Heart left ventricle (tissue), 16 donors: ENCODE measurements at regions not wholly inside any gene's neighbourhood (a gene's known extent, or its start where the extent isn't known, plus 50 kb on each side); places are given as distances from the start of the nearest gene placed in this dataset.

Experiments used
- ATAC-seq, 4 donors: fragments of 200-7000 bp; cut with Tn5 transposase; one replicate each; pipeline ENCODE4 v1.9.1; 2020 to 2022; ENCODE audit warnings: moderate library complexity in 4 of 4, mild to moderate bottlenecking in 3 of 4, moderate number of reproducible peaks in 1 of 4
- DNase-seq, 5 donors: peaks; one replicate each; pipeline ENCODE4 v3.0.0-alpha.2; 2020
- H3K27ac ChIP-seq, 12 donors: fragments of 200-600 bp; sonication (generic) in 4 of 12; one replicate each; pipeline versions ENCODE4 v1.5.0 to v1.8.0; 2016 to 2022; ENCODE audit warnings: mild to moderate bottlenecking in 2 of 12
- H3K27me3 ChIP-seq, 9 donors: fragments of 200-600 bp; sonication (generic) in 2 of 9; one replicate each; pipeline versions ENCODE4 v1.5.1 to v1.8.0; 2016 to 2022; ENCODE audit warnings: mild to moderate bottlenecking in 3 of 9
- H3K36me3 ChIP-seq, 9 donors: fragments of 200-600 bp; sonication (generic) in 2 of 9; one replicate each; pipeline versions ENCODE4 v1.5.0 to v1.8.0; 2018 to 2022; ENCODE audit warnings: mild to moderate bottlenecking in 2 of 9
- H3K4me1 ChIP-seq, 12 donors: fragments of 200-600 bp; sonication (generic) in 4 of 12; one replicate each; pipeline versions ENCODE4 v1.5.0 to v1.8.0; 2016 to 2022; ENCODE audit warnings: mild to moderate bottlenecking in 3 of 12
- H3K4me3 ChIP-seq, 12 donors: fragments of 200-600 bp; sonication (generic) in 4 of 12; one replicate each; pipeline versions ENCODE4 v1.5.0 to v1.8.0; 2017 to 2022; ENCODE audit warnings: mild to moderate bottlenecking in 9 of 12, moderate library complexity in 4 of 12
- H3K9me3 ChIP-seq, 12 donors: fragments of 200-600 bp; sonication (generic) in 4 of 12; one replicate each; pipeline versions ENCODE4 v1.5.0 to v1.8.0; 2016 to 2022; ENCODE audit warnings: mild to moderate bottlenecking in 1 of 12
- CTCF ChIP-seq, 12 donors: fragments of 200-600 bp; sonication (generic) in 4 of 12; IDR thresholded peaks; one replicate each; pipeline versions ENCODE4 v1.5.0 to v1.8.0; 2018 to 2022; ENCODE audit warnings: antibody characterized with exemption in 12 of 12, mild to moderate bottlenecking in 5 of 12
- POLR2A ChIP-seq, 2 donors: fragments of 450-650 bp; IDR thresholded peaks; one replicate each; pipeline ENCODE4 v1.6.1; 2017; ENCODE audit warnings: antibody characterized with exemption in 2 of 2, mild to moderate bottlenecking in 2 of 2, moderate library complexity in 2 of 2
- WGBS, 4 donors: extraction: QIAGEN DNeasy Blood & Tissue Kit in 2 of 4; methylation state at CpG; one replicate each; pipeline versions ENCODE4 v1.1.5 to v1.1.7; 2013 to 2018; 5-methylcytosine and 5-hydroxymethylcytosine counted together
- intact Hi-C, 10 donors: fragments of 100-400 bp; cut with DNase I; formaldehyde crosslinking; loops; one replicate each; pipeline versions ENCODE4 v1.11.1 to v1.14.2; 2022
- donor health status: ischemic (EF 13 %, LVEDD 7.1; RV severe dilation, severe dysfunction).
- donor health status: healthy with polysubstance abuse.
- donor health status: DM: no; HTN: yes; CAD: no.
- donor health status: DM: no; HTN: no; CAD: no.
- donor health status: ischemic (EF 25% LVEDD 6.9; RV normal size, moderate dysfunction).
- donor health status: ischemic (EF 25% LVEDD 5.7; RV mildly dilated, moderate dysfunction).
- donor health status: healthy.
- donor health status: DM: yes; HTN: yes; CAD: no.
- donor health status: ischemic (EF 35%, LVEDD 5.7; RV mildly dilated, moderate dysfunction).
- donor health status: nonischemic (EF 11% LVEDD 7.7; RV severe dilation, severe dysfunction).
- donor health status: DM: yes; HTN: yes; CAD: no.
- donor health status: PGD.
- donor health status: ischemic (EF 29% LVEDD 5.4; RV normal size, mild dysfunction).
- donor health status: nonischemic (EF 23%, LVEDD 6.1; RV moderate dilation, normal function).

GRCh38 chr3:162802228-162802965, 1305.8 kb downstream of the OTOL1 start:
- TF ChIP-seq POLR2A (IDR thresholded peaks at IDR 0.05), result no peak
- TF ChIP-seq CTCF (IDR thresholded peaks at IDR 0.05), result no peak
- Histone ChIP-seq H3K4me1 (no peaks in the 10 kb centered on the region), H3K4me3 (no peak overlapping the region), H3K9me3 (no peaks in the 10 kb centered on the region), H3K27ac (no peak overlapping the region), H3K36me3 (no peaks in the 10 kb centered on the region), H3K27me3 (no peaks in the 10 kb centered on the region)
- intact Hi-C loops, result no loop called here
- DNase-seq (no peak), ATAC-seq (no peak)
- WGBS, 4 donors, result 84 to 86% methylated on average over 4 of the region's 4 CpGs; no CpG with 5 or more reads in 2 of the 4 donors

- DNase-seq (no peak), ATAC-seq (no peak)
Measured at GRCh38 chr3:162810776-162811175, 1314.2 kb downstream of the OTOL1 start.

GRCh38 chr3:162842549-162843216, 1346.1 kb downstream of the OTOL1 start:
- Histone ChIP-seq H3K36me3 (no peaks in the 10 kb centered on the region), H3K4me1 (no peaks in the 10 kb centered on the region), H3K27ac (no peak overlapping the region), H3K27me3 (no peaks in the 10 kb centered on the region), H3K9me3 (no peaks in the 10 kb centered on the region), H3K4me3 (no peak overlapping the region)
- no peak for ATAC-seq
- TF ChIP-seq CTCF (IDR thresholded peaks at IDR 0.05), result no peak
- no peak for TF ChIP-seq POLR2A (IDR thresholded peaks at IDR 0.05)
- 69 to 81% methylated on average over 4 of the region's 4 CpGs; no CpG with 5 or more reads in 2 of the 4 donors for WGBS, 4 donors
- intact Hi-C loops, result no loop called here
- no peak for DNase-seq

More at GRCh38 chr3:162810776-162811175, 1314.2 kb downstream of the OTOL1 start:
- no peak overlapping the region for H3K4me3 ChIP-seq
- no peak for TF ChIP-seq CTCF (IDR thresholded peaks at IDR 0.05)
- TF ChIP-seq POLR2A (IDR thresholded peaks at IDR 0.05), result no peak
- H3K27me3 ChIP-seq, result no peaks in the 10 kb centered on the region
- no peaks in the 10 kb centered on the region for H3K9me3 ChIP-seq
- H3K36me3 ChIP-seq, result no peaks in the 10 kb centered on the region
- no peak overlapping the region for H3K27ac ChIP-seq
- intact Hi-C loops, result no loop called here
- H3K4me1 ChIP-seq, result no peaks in the 10 kb centered on the region

- no peaks in the 10 kb centered on the region for H3K4me1 ChIP-seq
- DNase-seq, result no peak
- no peaks in the 10 kb centered on the region for H3K36me3 ChIP-seq
- H3K9me3 ChIP-seq, result no peaks in the 10 kb centered on the region
- TF ChIP-seq POLR2A (IDR thresholded peaks at IDR 0.05) (no peak), CTCF (IDR thresholded peaks at IDR 0.05) (no peak)
- no peak overlapping the region for H3K4me3 ChIP-seq
- ATAC-seq, result no peak
- H3K27me3 ChIP-seq, result no peaks in the 10 kb centered on the region
- H3K27ac ChIP-seq, result no peak overlapping the region
- WGBS, 4 donors, result 68 to 72% methylated on average over 6 of the region's 6 CpGs; no CpG with 5 or more reads in 2 of the 4 donors
- intact Hi-C loops, result no loop called here
Measured at GRCh38 chr3:162845918-162846317, 1349.3 kb downstream of the OTOL1 start.
